ENCODE measurements at regions not wholly inside any gene's neighbourhood (a gene's known extent, or its start where the extent isn't known, plus 50 kb on each side); places are given as distances from the start of the nearest gene placed in this dataset.
"Not testable (repeated sequence)": the region's sequence is repeated elsewhere in the genome, so short reads cannot be mapped to it uniquely, and the experiment has no call there.

DNA sequence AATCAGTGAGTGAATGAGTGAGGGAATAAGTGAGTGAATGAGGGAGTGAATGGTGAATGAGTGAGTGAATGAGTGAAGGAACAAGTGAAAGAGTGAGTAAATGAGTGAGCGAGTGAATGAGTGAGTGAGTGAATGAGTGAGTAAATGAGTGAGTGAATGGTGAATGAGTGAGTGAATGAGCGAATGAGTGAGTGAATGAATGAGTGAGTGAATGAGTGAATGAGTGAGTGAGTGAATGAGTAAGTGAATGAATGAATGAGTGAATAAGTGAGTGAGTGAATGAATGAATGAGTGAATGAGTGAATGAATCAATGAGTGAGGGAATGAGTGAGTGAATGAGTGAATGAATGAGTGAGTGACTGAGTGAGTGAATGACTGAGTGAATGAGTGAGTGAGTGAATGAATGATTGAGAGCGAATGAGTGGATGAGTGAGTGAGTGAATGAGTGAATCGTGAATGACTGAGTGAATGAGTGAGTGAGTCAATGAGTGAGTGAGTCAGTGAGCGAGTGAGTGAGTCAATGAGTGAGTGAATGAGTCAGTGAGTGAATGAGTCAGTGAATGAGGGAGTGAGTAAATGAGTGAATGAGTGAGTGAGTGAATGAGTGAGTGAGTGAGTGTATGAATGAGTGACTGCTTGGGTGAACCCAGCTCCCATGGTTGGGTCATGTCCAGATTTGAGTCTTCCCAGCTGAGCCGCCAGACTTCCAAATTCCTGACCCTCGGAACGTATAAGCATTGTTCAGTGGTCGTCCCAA is 133.0 kb downstream of the NPIPB11 start:
- TF ChIP-seq CTCF, POLR2A (IDR thresholded peaks at IDR 0.05): not testable (repeated sequence)
